Umbilical cord (tissue), 1 donor: ENCODE measurements at regions not wholly inside any gene's neighbourhood (a gene's known extent, or its start where the extent isn't known, plus 50 kb on each side); places are given as distances from the start of the nearest gene placed in this dataset.
"Not testable (repeated sequence)": the region's sequence is repeated elsewhere in the genome, so short reads cannot be mapped to it uniquely, and the experiment has no call there.

Source experiments
- DNase-seq: peaks from one replicate; pipeline ENCODE4 v3.0.0-alpha.2; 2015; ENCODE audit warnings: low spot score

- DNase-seq: not testable (repeated sequence)
Observed at GRCh38 chr20:30164389-30164788, 1093.1 kb upstream of the DEFB115 start.

GRCh38 chr20:30167540-30167939 is 1089.9 kb upstream of the DEFB115 start:
- DNase-seq: no peak

- DNase-seq: no peak
Observed at GRCh38 chr20:30168025-30168799, 1089.3 kb upstream of the DEFB115 start.

GRCh38 chr20:30168800-30169138 is 1088.7 kb upstream of the DEFB115 start:
- no peak for DNase-seq

GRCh38 chr20:30175681-30176080 is 1081.8 kb upstream of the DEFB115 start:
- DNase-seq: no peak

- DNase-seq: not testable (repeated sequence)
Observed at GRCh38 chr20:30183124-30183523, 1074.3 kb upstream of the DEFB115 start.

- not testable (repeated sequence) for DNase-seq
Observed at GRCh38 chr20:30191785-30192184, 1065.7 kb upstream of the DEFB115 start.

- DNase-seq: not testable (repeated sequence)
Observed at GRCh38 chr20:30234477-30234876, 1023.0 kb upstream of the DEFB115 start.

GRCh38 chr20:30275073-30275472 is 982.4 kb upstream of the DEFB115 start:
- not testable (repeated sequence) for DNase-seq

- DNase-seq: no peak
Observed at GRCh38 chr20:30281584-30282197, 975.8 kb upstream of the DEFB115 start.

GRCh38 chr20:30283476-30284280 is 973.8 kb upstream of the DEFB115 start:
- peak; percentile 90 for DNase-seq

GRCh38 chr20:30284281-30284905 is 973.1 kb upstream of the DEFB115 start:
- no peak for DNase-seq

GRCh38 chr20:30285677-30286076 is 971.8 kb upstream of the DEFB115 start:
- no peak for DNase-seq

- no peak for DNase-seq
Observed at GRCh38 chr20:30286157-30286556, 971.3 kb upstream of the DEFB115 start.

- not testable (repeated sequence) for DNase-seq
Observed at GRCh38 chr20:30287459-30287858, 970.0 kb upstream of the DEFB115 start.

- DNase-seq: peak; percentile 60
Observed at GRCh38 chr20:30288346-30288745, 969.1 kb upstream of the DEFB115 start.

GRCh38 chr20:30289049-30289448 is 968.4 kb upstream of the DEFB115 start:
- DNase-seq: not testable (repeated sequence)

- peak; percentile 49 for DNase-seq
Observed at GRCh38 chr20:30289711-30290141, 967.7 kb upstream of the DEFB115 start.

GRCh38 chr20:30290361-30291063 is 967.0 kb upstream of the DEFB115 start:
- DNase-seq: peak; percentile 87

- not testable (repeated sequence) for DNase-seq
Observed at GRCh38 chr20:30291064-30291379, 966.4 kb upstream of the DEFB115 start.

GRCh38 chr20:30291686-30292085 is 965.8 kb upstream of the DEFB115 start:
- DNase-seq: not testable (repeated sequence)
